ENCODE measurements at regions not wholly inside any gene's neighbourhood (a gene's known extent, or its start where the extent isn't known, plus 50 kb on each side); places are given as distances from the start of the nearest gene placed in this dataset.
"Not testable (repeated sequence)": the region's sequence is repeated elsewhere in the genome, so short reads cannot be mapped to it uniquely, and the experiment has no call there.

GRCh38 chr9:110130791-110131416, 77.1 kb downstream of the C9orf152 start:
- Histone ChIP-seq H3K27ac (ENCODE audit: low read depth, low read length) (no peak overlapping the region), H3K9me3 (ENCODE audit: control insufficient read depth in 2 of 3, low read length in 3 of 3) (no peaks in the 10 kb centered on the region), H3K4me3 (ENCODE audit: low read length) (no peak overlapping the region), H3K4me1 (ENCODE audit: control insufficient read depth in 2 of 2, insufficient read depth in 2 of 2, low read length in 2 of 2) (peaks cover 0 to 9% of the 10 kb centered on the region in 2 donors), H3K27me3 (ENCODE audit: control insufficient read depth in 2 of 2, insufficient read depth in 2 of 2, low read length in 2 of 2) (no peaks in the 10 kb centered on the region), H3K36me3 (ENCODE audit: control insufficient read depth in 2 of 3, insufficient read depth in 3 of 3, low read length in 3 of 3) (no peaks in the 10 kb centered on the region)
- DNase-seq, result no peak
- H3K4me3 Mint-ChIP-seq, result no peak overlapping the region
- CTCF ChIA-PET, result no interaction called here
- no peaks in the 10 kb centered on the region for H3K9me3 Mint-ChIP-seq
- no peak overlapping the region for H3K27ac Mint-ChIP-seq
- peaks cover 0 to 4% (median 0%) of the 10 kb centered on the region in 5 donors for H3K36me3 Mint-ChIP-seq
- ATAC-seq, result no peak
- H3K4me1 Mint-ChIP-seq, result peaks cover 11 to 38% (median 16%) of the 10 kb centered on the region in 7 donors
- POLR2A ChIA-PET, result no interaction called here
- H3K27me3 Mint-ChIP-seq, result no peaks in the 10 kb centered on the region
- intact Hi-C loops (cut with micrococcal nuclease), result no loop called here

DNA sequence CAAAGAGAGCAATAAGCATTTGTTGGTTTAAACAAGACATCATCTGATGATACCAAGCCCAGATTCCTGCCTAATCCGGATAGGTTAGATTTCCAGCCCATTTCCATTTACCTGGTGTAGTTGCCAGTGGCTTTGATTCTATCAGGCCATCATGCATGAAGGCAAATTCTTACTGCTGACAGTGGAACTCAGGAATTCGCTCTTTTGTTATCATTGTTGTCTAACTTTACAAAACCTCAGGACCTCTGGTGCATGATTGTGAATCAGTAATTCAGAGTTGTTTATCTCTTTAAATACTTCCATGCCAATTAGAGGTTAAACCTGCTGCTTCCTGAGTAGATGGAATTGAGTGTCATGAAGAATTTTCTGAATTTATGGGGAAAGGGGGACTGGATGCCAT, 76.5 kb downstream of the C9orf152 start:
- peaks cover 6 to 32% (median 11%) of the 10 kb centered on the region in 7 donors for H3K4me1 Mint-ChIP-seq
- peak overlapping the region in 1 of 9 donors; percentile 34 for H3K27ac Mint-ChIP-seq
- Histone ChIP-seq H3K36me3 (ENCODE audit: control insufficient read depth in 2 of 3, insufficient read depth in 3 of 3, low read length in 3 of 3) (no peaks in the 10 kb centered on the region), H3K27ac (ENCODE audit: low read depth, low read length) (no peak overlapping the region), H3K27me3 (ENCODE audit: control insufficient read depth in 2 of 2, insufficient read depth in 2 of 2, low read length in 2 of 2) (no peaks in the 10 kb centered on the region), H3K4me1 (ENCODE audit: control insufficient read depth in 2 of 2, insufficient read depth in 2 of 2, low read length in 2 of 2) (peaks cover 0 to 4% of the 10 kb centered on the region in 2 donors), H3K4me3 (ENCODE audit: low read length) (no peak overlapping the region), H3K9me3 (ENCODE audit: control insufficient read depth in 2 of 3, low read length in 3 of 3) (no peaks in the 10 kb centered on the region)
- no peaks in the 10 kb centered on the region for H3K27me3 Mint-ChIP-seq
- ATAC-seq (no peak), DNase-seq (no peak)
- intact Hi-C loops (cut with micrococcal nuclease), result no loop called here
- H3K9me3 Mint-ChIP-seq, result no peaks in the 10 kb centered on the region
- H3K4me3 Mint-ChIP-seq, result no peak overlapping the region
- peaks cover 0 to 5% (median 2%) of the 10 kb centered on the region in 5 donors for H3K36me3 Mint-ChIP-seq
- ChIA-PET CTCF (interaction anchor here (0.7 kb wide), 1 partner anchor 11 kb away, joined by 3 read pairs; no protein-coding TSS in a partner anchor), POLR2A (no interaction called here)

- H3K36me3 ChIP-seq (ENCODE audit: control insufficient read depth in 2 of 3, insufficient read depth in 3 of 3, low read length in 3 of 3); H3K4me3 Mint-ChIP-seq; H3K27ac Mint-ChIP-seq; H3K27ac ChIP-seq (ENCODE audit: low read depth, low read length); H3K4me1 ChIP-seq (ENCODE audit: control insufficient read depth in 2 of 2, insufficient read depth in 2 of 2, low read length in 2 of 2); H3K9me3 ChIP-seq (ENCODE audit: control insufficient read depth in 2 of 3, low read length in 3 of 3); H3K27me3 Mint-ChIP-seq; DNase-seq; H3K9me3 Mint-ChIP-seq; H3K27me3 ChIP-seq (ENCODE audit: control insufficient read depth in 2 of 2, insufficient read depth in 2 of 2, low read length in 2 of 2); ATAC-seq; H3K4me3 ChIP-seq (ENCODE audit: low read length); intact Hi-C loops (cut with micrococcal nuclease); CTCF ChIA-PET: not testable (repeated sequence)
- Mint-ChIP-seq H3K4me1 (peaks cover 0 to 24% (median 4%) of the 10 kb centered on the region in 7 donors), H3K36me3 (peaks cover 0 to 11% (median 4%) of the 10 kb centered on the region in 5 donors)
- POLR2A ChIA-PET, result interaction anchor here (0.6 kb wide), 1 partner anchor 917 kb away, joined by 3 read pairs; no protein-coding TSS in a partner anchor
These were observed 75.4 kb downstream of the C9orf152 start for GRCh38 chr9:110132531-110132930.

DNA sequence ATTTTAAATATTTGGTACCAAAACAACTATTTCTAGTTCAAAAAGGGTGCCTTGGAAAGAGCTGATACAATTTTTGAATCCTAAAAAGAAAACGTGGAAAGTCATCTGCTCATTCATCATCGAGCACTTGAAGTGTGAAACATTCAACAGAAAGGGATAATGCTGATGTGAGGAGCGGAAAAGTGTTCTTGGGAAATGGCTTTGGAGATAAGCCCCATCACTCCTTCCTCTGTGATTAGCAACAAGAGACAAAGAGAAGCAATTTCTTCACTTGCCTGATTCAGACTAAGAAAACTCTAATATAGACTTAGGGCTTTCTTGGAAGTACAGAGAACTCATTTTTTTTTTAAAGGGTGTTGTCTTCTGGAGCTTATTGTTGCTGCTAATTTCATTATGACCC, 74.9 kb downstream of the C9orf152 start:
- Histone ChIP-seq H3K4me1 (ENCODE audit: control insufficient read depth in 2 of 2, insufficient read depth in 2 of 2, low read length in 2 of 2) (no peaks in the 10 kb centered on the region), H3K9me3 (ENCODE audit: control insufficient read depth in 2 of 3, low read length in 3 of 3) (no peaks in the 10 kb centered on the region), H3K27ac (ENCODE audit: low read depth, low read length) (no peak overlapping the region), H3K4me3 (ENCODE audit: low read length) (no peak overlapping the region), H3K36me3 (ENCODE audit: control insufficient read depth in 2 of 3, insufficient read depth in 3 of 3, low read length in 3 of 3) (no peaks in the 10 kb centered on the region), H3K27me3 (ENCODE audit: control insufficient read depth in 2 of 2, insufficient read depth in 2 of 2, low read length in 2 of 2) (no peaks in the 10 kb centered on the region)
- DNase-seq (no peak), ATAC-seq (no peak)
- Mint-ChIP-seq H3K4me1 (peaks cover 0 to 22% (median under 1%) of the 10 kb centered on the region in 7 donors), H3K27me3 (no peaks in the 10 kb centered on the region), H3K27ac (no peak overlapping the region), H3K36me3 (peaks cover 0 to 11% (median 4%) of the 10 kb centered on the region in 5 donors), H3K9me3 (peaks cover 0 to 2% (median 0%) of the 10 kb centered on the region in 11 donors), H3K4me3 (no peak overlapping the region)
- intact Hi-C loops (cut with micrococcal nuclease), result no loop called here
- CTCF ChIA-PET, result no interaction called here
- POLR2A ChIA-PET, result no interaction called here

DNA sequence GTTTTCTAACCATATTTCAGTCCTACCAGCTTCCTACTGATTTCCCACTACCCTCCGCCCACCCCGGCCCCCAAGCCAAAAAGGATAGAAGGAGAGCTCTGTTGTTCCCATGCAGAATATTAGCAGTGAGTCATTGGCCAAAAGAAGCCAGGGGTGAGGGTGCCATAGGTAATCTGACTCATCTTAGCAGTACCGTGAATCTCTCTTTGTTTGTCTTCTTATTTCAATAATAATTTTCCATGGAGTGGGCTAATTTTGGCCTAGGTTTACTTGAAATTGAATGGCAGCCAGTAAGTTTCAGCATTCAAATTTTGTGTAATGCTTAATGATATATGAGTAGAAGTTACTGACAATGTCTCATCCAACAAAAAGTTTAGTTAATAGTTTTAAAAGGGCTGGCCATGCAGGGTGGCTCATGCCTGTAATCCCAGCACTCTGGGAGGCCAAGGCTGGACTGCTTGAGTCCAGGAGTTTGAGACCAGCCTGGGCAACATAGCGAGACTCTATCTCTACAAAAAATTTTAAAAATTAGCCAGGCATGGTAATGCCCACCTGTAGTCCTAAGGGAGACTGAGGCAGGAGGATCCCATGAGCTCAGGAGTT, 74.2 kb downstream of the C9orf152 start:
- no peaks in the 10 kb centered on the region for H3K36me3 ChIP-seq (ENCODE audit: control insufficient read depth in 2 of 3, insufficient read depth in 3 of 3, low read length in 3 of 3)

GRCh38 chr9:110135846-110136245, 72.1 kb downstream of the C9orf152 start:
- no peaks in the 10 kb centered on the region for H3K36me3 ChIP-seq (ENCODE audit: control insufficient read depth in 2 of 3, insufficient read depth in 3 of 3, low read length in 3 of 3)
- H3K27me3 Mint-ChIP-seq, result no peaks in the 10 kb centered on the region
- H3K27ac ChIP-seq (ENCODE audit: low read depth, low read length), result no peak overlapping the region
- ChIA-PET POLR2A (no interaction called here), CTCF (no interaction called here)
- no peak overlapping the region for H3K4me3 Mint-ChIP-seq
- ATAC-seq, result no peak
- DNase-seq, result no peak
- intact Hi-C loops (cut with micrococcal nuclease), result no loop called here
- no peak overlapping the region for H3K4me3 ChIP-seq (ENCODE audit: low read length)
- H3K36me3 Mint-ChIP-seq, result peaks cover 0 to 19% (median 6%) of the 10 kb centered on the region in 5 donors
- H3K27ac Mint-ChIP-seq, result no peak overlapping the region
- no peaks in the 10 kb centered on the region for H3K4me1 ChIP-seq (ENCODE audit: control insufficient read depth in 2 of 2, insufficient read depth in 2 of 2, low read length in 2 of 2)
- H3K4me1 Mint-ChIP-seq, result peaks cover 0 to 12% (median 0%) of the 10 kb centered on the region in 7 donors
- no peaks in the 10 kb centered on the region for H3K27me3 ChIP-seq (ENCODE audit: control insufficient read depth in 2 of 2, insufficient read depth in 2 of 2, low read length in 2 of 2)
- H3K9me3 Mint-ChIP-seq, result peaks cover 0 to 2% (median 0%) of the 10 kb centered on the region in 11 donors
- H3K9me3 ChIP-seq (ENCODE audit: control insufficient read depth in 2 of 3, low read length in 3 of 3), result no peaks in the 10 kb centered on the region

More for the DNA sequence above, 74.2 kb downstream of the C9orf152 start:
- no peaks in the 10 kb centered on the region for H3K27me3 ChIP-seq (ENCODE audit: control insufficient read depth in 2 of 2, insufficient read depth in 2 of 2, low read length in 2 of 2)
- CTCF ChIA-PET, result no interaction called here
- POLR2A ChIA-PET, result no interaction called here
- no peaks in the 10 kb centered on the region for H3K27me3 Mint-ChIP-seq
- H3K27ac Mint-ChIP-seq, result no peak overlapping the region
- H3K9me3 Mint-ChIP-seq, result peaks cover 0 to 2% (median 0%) of the 10 kb centered on the region in 11 donors
- no peak overlapping the region for H3K4me3 ChIP-seq (ENCODE audit: low read length)
- H3K36me3 Mint-ChIP-seq, result peaks cover 0 to 11% (median 4%) of the 10 kb centered on the region in 5 donors
- ATAC-seq (no peak), DNase-seq (no peak)
- no peak overlapping the region for H3K4me3 Mint-ChIP-seq
- no peaks in the 10 kb centered on the region for H3K4me1 ChIP-seq (ENCODE audit: control insufficient read depth in 2 of 2, insufficient read depth in 2 of 2, low read length in 2 of 2)
- no peak overlapping the region for H3K27ac ChIP-seq (ENCODE audit: low read depth, low read length)
- peaks cover 0 to 22% (median 0%) of the 10 kb centered on the region in 7 donors for H3K4me1 Mint-ChIP-seq
- intact Hi-C loops (cut with micrococcal nuclease), result no loop called here
- H3K9me3 ChIP-seq (ENCODE audit: control insufficient read depth in 2 of 3, low read length in 3 of 3), result no peaks in the 10 kb centered on the region

GRCh38 chr9:110136802-110137201, 71.2 kb downstream of the C9orf152 start:
- ATAC-seq (no peak), DNase-seq (no peak)
- intact Hi-C loops (cut with micrococcal nuclease), result no loop called here
- Histone ChIP-seq H3K36me3 (ENCODE audit: control insufficient read depth in 2 of 3, insufficient read depth in 3 of 3, low read length in 3 of 3) (no peaks in the 10 kb centered on the region), H3K4me3 (ENCODE audit: low read length) (no peak overlapping the region), H3K27ac (ENCODE audit: low read depth, low read length) (no peak overlapping the region), H3K9me3 (ENCODE audit: control insufficient read depth in 2 of 3, low read length in 3 of 3) (no peaks in the 10 kb centered on the region), H3K27me3 (ENCODE audit: control insufficient read depth in 2 of 2, insufficient read depth in 2 of 2, low read length in 2 of 2) (no peaks in the 10 kb centered on the region), H3K4me1 (ENCODE audit: control insufficient read depth in 2 of 2, insufficient read depth in 2 of 2, low read length in 2 of 2) (no peaks in the 10 kb centered on the region)
- Mint-ChIP-seq H3K4me1 (peaks cover 0 to 12% (median 0%) of the 10 kb centered on the region in 7 donors), H3K4me3 (no peak overlapping the region), H3K9me3 (peaks cover 0 to 2% (median 0%) of the 10 kb centered on the region in 11 donors), H3K27ac (peak overlapping the region in 1 of 9 donors; percentile 48), H3K36me3 (peaks cover 0 to 23% (median 10%) of the 10 kb centered on the region in 5 donors), H3K27me3 (no peaks in the 10 kb centered on the region)
- ChIA-PET CTCF (no interaction called here), POLR2A (no interaction called here)

Data from naive thymus-derived CD4-positive, alpha-beta T cell (primary cell).